HG03457 (cell line): ENCODE measurements at regions not wholly inside any gene's neighbourhood (a gene's known extent, or its start where the extent isn't known, plus 50 kb on each side); places are given as distances from the start of the nearest gene placed in this dataset.
"Not testable (repeated sequence)": the region's sequence is repeated elsewhere in the genome, so short reads cannot be mapped to it uniquely, and the experiment has no call there.

ENCODE experiments used
- ATAC-seq: cut with Tn5 transposase; IDR thresholded peaks from one replicate; pipeline ENCODE4 v1.9.1; 2021; ENCODE audit warnings: moderate number of reproducible peaks; ENCODE audit not compliant: unreplicated experiment

DNA sequence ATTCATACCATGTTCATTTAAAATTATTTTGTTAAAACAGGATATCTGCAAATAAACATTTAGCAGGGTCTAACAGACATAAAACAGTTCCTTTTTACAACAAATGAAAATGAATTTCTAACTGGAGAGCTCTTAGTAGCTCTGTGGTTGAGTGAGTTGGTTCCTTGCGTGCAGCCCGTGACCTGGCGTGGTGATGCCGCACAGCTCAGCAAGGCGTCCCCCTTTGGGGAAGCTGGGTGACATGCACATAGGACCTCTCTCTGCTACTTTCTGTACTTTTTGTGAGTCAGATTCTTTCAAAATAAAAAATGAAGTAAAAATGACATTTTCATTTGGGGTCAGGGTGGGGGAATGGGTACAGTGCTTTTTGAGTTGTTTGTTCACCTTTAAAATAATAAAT is 75.9 kb downstream of the NPIPB11 start:
- not testable (repeated sequence) for ATAC-seq

GRCh38 chr16:29328528-29328927 is 78.0 kb downstream of the NPIPB11 start:
- ATAC-seq, result not testable (repeated sequence)

GRCh38 chr16:29327631-29328408 is 78.7 kb downstream of the NPIPB11 start:
- ATAC-seq, result not testable (repeated sequence)

DNA sequence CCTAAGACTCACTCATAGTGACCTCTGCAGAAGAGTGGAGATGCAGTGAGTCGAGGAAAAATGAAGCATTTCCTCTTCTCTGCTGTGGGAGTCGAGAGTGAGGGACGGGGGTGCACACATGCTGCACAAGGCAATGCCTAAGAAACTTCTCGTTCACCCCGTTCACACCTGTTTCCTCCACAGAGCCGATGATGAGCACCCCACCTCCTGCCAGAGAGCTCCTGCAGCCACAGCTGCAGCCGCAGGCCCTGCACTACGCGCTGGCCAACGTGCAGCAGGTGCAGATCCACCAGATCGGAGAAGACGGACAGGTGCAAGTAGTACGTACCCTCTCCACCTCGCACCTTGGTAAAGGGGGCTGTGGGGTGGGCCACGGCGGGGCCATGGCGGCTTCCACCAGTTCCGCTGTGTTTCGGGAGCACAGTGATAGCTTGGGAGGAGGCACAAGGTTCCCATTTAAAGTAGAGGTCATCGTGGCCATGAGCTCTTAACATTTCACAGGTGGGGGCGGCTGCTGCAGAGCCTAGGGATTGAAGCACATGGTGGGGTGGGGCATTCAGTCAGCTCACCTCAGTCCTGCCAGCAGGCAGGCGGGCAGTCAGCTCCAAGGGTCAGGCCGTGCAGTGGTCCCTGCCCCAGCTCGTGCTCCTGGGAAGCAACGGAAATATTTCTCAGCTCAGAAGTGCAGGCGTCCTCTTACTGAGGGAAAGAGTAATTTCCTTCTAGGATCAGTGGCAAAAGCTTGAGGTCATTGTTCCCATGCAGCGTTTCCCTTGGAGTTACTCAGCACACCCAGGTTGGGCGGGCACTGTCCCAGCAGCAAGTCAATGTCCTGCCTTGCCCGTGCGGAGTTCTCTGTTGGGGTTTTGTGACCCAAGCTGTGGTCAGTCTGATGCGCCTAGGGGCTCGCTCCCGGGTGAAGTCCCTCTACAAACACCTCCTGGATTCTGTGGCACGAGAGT is 80.1 kb downstream of the NPIPB11 start:
- not testable (repeated sequence) for ATAC-seq

GRCh38 chr16:29323725-29324124 is 82.8 kb downstream of the NPIPB11 start:
- not testable (repeated sequence) for ATAC-seq

DNA sequence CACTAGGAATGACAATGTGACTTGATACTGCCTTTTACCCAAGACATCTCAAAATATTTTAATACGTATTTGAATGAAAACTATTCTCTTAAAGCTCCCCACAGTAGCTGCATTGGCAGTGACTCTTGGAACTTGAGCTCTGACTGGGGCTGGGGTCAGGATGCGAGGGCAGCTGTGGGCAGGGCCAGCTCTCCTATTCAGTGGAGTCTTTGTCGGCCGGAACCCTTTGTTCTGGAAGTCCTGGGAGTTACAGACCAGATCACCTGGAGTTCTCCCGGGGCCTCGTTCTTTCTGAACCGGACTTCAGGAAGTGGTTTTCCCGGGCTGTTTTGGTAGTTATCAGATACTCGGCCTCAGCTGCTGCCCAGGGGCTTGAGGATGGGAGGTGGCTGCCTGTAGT is 84.9 kb downstream of the NPIPB11 start:
- ATAC-seq, result no peak

DNA sequence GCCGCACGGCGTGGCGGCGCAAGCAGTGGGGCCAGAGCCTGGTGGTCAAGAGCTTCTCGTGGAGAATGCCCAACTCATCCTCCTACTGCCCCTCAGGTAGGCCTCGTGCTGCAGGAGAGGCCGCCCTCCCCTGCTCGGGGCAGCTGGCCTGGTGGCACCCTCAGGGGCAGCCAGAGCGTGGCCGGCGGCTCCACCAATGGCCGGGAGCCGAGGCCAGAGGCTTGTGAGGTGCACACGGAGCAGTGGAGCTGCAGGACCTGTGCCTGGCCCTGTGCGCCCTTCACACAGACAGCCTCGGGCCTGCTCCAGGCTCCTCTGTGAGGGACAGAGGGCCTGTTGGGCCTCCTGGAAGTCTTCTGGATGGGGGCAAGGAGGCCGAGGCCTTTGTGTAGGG is 85.5 kb downstream of the NPIPB11 start:
- ATAC-seq, result no peak

DNA sequence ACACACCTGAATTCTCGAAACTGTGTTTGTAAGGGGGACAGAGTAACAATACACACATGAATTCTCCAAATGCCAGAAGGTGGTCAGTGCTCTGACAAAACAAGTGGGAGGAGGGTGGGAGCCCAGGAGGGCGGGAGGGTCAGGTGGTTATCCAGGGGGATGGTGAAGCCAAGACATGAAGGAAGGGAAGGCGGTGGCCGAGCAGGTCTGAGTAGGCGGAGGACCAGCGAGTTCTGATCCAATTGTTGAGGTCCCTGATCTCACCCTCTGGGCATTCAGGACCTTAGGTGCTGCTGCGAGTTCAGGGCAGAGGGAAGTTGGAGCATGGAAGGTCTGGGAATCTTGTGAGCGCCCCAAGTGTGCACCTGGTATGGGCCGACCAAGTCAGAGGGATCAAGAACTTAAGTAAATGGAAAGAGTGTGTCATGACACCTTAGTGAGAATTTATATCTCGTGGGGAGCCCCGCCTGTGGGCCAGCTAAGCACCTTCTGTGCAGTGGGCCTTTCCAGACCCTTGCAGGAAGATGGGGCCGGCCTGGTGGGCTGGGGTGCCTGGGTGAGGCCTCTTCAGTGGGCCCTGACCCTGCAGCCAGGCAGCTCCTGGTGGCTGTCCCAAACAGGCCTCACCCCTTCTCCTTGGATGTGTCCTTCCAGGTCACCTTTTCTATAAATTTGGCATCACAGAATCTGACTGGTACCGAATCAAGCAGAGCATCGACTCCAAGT is 86.1 kb downstream of the NPIPB11 start:
- ATAC-seq, result no peak

DNA sequence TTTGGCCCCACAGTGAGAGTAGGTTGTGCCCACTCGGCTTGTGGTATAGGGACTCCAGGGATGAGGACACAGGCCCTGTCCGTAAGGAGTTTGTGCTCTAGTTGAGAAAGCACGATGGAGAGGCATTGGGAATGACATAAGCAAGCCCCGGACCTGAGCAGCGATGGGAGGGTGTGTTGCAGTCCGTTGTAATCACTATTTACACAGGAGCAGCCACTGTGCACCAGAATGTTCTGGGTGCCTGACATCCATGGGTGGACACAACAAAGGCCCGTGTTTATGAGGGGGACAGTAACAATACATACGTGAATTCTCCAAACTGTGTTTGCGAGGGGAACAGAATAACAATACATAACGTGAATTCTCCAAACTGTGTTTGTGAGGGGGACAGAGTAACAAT is 86.8 kb downstream of the NPIPB11 start:
- ATAC-seq, result no peak

DNA sequence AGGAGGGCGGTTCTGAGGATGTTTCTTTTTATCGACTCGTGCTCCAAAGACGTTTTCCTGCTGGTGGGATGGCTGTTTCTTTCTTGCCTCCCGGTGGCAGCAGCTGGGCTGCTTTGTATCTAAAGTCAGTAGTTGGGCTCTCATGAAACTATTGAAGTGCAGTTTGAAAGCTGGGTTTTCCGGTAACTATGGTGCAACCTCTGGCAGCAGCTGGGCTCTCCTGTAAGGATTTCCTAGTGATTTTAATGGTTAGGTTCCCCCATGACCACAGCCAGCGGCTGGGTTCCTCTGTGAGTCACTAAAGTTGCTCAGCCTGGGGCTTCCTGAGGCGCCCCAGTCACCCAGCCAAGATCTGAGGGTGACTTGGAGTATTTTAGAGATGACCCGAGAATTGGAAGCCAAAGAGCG is 87.9 kb downstream of the NPIPB11 start:
- not testable (repeated sequence) for ATAC-seq

DNA sequence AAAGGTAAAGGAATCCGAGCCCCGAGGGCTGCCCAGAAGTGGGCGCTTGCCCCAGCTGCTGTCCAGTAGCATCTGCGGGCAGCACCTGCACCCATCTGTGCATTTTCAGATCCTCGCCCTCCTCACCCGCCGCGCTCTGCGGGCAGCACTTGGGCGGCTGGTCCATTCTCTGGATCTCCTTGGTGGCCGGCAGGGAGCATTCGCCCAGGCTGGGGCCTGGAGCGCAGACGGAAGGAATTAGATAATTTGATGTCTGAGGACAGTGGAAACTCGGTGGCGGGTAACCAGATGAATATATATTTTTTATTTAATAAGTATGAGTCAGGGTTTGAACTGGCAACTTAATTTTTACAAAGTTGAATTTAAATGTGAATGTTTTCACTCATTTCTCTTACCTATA is 88.5 kb downstream of the NPIPB11 start:
- ATAC-seq, result no peak

- ATAC-seq, result no peak
Measured at GRCh38 chr16:29317269-29317668, 89.2 kb downstream of the NPIPB11 start.

- ATAC-seq, result no peak
Measured at GRCh38 chr16:29316761-29317183, 89.7 kb downstream of the NPIPB11 start.

DNA sequence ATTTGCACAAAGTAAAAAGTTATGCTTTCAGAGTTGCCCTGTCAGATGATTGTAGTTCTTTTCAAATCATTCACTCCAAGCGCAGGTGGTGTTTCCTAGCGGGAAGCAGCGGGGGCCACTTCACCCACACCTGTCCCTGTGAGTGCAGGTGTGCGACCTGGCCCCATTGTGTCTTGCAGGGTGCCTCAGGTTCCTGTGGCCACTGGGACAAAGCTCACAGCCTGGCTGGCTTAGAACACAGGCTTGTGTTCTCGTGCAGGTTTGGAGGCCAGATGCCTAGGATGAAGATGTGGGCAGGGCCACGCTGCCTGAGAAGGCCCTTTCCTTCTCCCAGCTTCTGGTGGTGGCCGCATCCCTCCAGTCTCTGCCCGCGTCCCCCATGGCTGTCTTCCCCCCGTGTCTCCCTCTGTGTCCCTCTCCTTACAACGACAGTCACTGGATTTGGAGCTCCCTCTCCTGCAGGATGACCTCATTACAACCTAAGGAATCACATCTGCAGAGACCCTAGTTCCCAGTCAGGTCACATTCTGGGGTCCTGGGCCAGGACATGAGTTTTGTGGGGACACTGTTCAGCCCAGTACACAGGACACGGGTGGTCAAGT is 90.5 kb downstream of the NPIPB11 start:
- no peak for ATAC-seq

DNA sequence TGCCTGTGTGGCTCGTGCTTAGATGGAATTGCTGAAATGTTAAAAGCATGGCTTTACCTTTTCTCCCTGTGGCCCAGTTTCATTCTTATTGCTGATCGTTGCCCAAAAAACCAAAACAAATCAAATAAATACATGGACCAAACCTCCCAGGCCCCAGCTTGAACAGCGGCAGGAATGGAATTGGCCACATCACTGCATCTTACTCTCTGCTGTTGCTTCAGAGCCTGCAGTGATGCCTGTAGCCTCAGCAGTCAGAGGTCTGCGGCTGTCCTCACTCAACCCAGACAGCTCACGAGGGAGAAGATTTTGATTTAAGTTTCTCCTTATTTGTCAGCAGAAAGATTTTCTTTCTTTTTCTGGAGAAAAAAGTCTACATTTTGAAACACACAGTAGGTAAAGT is 91.5 kb downstream of the NPIPB11 start:
- no peak for ATAC-seq

DNA sequence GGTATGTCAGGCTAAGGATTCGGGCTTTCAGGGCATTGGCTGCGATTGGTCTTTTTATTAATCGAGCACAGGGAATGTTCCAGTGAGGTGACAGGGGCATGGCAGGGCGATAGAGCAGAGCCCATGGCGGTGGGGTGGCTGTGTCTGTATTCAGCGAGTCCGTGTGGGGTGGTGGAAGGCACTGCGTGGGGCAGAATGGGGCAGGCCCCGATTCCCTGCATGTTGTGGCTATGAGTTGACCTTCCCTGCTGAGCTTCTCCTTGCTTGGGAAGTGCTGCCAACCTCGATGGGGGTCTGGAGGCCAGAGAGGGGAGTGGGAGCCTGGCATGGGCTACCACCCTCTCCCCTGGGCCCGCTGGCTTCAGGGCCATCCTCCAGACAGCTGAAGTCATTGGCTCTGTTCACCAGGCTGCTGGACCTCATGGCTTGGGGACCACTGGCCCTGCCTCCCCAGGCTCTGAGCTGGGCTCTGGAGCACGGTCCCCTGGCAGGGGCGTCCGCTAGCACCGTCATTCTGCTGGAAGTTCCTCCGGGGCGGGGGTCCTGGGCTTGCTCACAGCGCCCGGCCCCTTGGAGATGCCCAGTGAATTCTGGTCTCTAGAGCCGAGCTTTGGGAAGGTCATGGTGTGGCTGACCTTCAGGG is 92.1 kb downstream of the NPIPB11 start:
- ATAC-seq, result no peak

GRCh38 chr16:29313559-29314048 is 92.9 kb downstream of the NPIPB11 start:
- ATAC-seq, result no peak

- ATAC-seq, result no peak
Measured at GRCh38 chr16:29312835-29313558, 93.5 kb downstream of the NPIPB11 start.

DNA sequence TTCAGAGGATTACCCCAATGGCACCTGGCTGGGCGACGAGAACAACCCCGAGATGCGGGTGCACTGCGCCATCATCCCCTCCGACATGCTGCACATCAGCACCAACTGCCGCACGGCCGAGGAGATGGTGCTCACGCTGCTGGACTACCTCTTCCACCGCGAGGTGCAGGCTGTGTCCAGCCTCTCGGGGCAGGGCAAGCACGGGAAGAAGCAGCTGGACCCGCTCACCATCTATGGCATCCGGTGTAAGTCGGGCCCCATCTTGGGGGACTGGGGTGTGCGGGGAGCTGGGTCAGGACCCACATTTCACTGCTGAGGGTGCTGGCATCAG is 94.2 kb downstream of the NPIPB11 start:
- ATAC-seq, result not testable (repeated sequence)
